ENCODE measurements at regions not wholly inside any gene's neighbourhood (a gene's known extent, or its start where the extent isn't known, plus 50 kb on each side); places are given as distances from the start of the nearest gene placed in this dataset.

DNA sequence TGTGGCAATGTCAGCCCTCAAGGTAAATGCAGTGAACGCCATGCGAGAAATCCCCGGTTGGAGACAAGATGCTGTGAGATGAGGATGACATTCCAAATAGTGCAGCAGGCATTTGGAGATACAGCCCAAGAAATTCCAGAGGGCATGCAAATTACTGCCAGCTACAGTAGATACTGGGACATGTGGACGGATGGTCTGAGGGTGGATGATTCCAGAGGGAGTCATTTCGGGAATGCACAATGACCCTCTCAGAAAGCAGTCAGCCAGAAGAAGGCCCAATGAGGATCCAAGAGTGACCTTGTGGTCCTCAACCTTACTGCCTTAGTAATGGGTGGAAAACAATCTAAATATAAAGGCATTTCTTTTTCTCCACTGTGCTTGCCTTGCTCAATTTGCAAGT lies 111.3 kb downstream of the HNRNPLL start:
- Histone ChIP-seq H3K36me3 (ENCODE audit: insufficient read depth, low read length) (no peaks in the 10 kb centered on the region), H3K9me3 (ENCODE audit: insufficient read depth, low read depth, low read length) (no peaks in the 10 kb centered on the region), H2AFZ (ENCODE audit: low read length) (no peak overlapping the region), H3K79me2 (ENCODE audit: insufficient read depth, low read length) (no peaks in the 10 kb centered on the region), H3F3A (ENCODE audit: low read depth) (no peaks in the 10 kb centered on the region), H3K4me2 (ENCODE audit: low read depth, low read length, poor library complexity, severe bottlenecking) (no peak overlapping the region), H4K20me1 (ENCODE audit: insufficient read depth, low read length, poor library complexity, severe bottlenecking) (no peaks in the 10 kb centered on the region), H3K9me2 (replicated peaks; ENCODE audit: low read depth, low read length) (no peaks in the 10 kb centered on the region), H3K27me3 (ENCODE audit: insufficient read depth, low read length, poor library complexity, severe bottlenecking) (no peaks in the 10 kb centered on the region), H3K4me3 (ENCODE audit: low read length, poor library complexity, severe bottlenecking) (no peak overlapping the region), H3K4me1 (ENCODE audit: insufficient read depth, low read length, poor library complexity, severe bottlenecking) (no peaks in the 10 kb centered on the region), H3K9ac (ENCODE audit: low read depth, low read length, poor library complexity, severe bottlenecking) (no peak overlapping the region)
- no peak for TF ChIP-seq EZH2phosphoT487 (IDR thresholded peaks at IDR 0.05; ENCODE audit: borderline replicate concordance)
- TF ChIP-seq CTCF (conservative IDR thresholded peaks at IDR 0.05; ENCODE audit: low read length): no peak

- Histone ChIP-seq H3K9me3 (ENCODE audit: insufficient read depth, low read depth, low read length) (no peaks in the 10 kb centered on the region), H4K20me1 (ENCODE audit: insufficient read depth, low read length, poor library complexity, severe bottlenecking) (no peaks in the 10 kb centered on the region), H2AFZ (ENCODE audit: low read length) (no peak overlapping the region), H3K79me2 (ENCODE audit: insufficient read depth, low read length) (no peaks in the 10 kb centered on the region), H3F3A (ENCODE audit: low read depth) (no peaks in the 10 kb centered on the region), H3K36me3 (ENCODE audit: insufficient read depth, low read length) (no peaks in the 10 kb centered on the region), H3K9ac (ENCODE audit: low read depth, low read length, poor library complexity, severe bottlenecking) (no peak overlapping the region), H3K9me2 (replicated peaks; ENCODE audit: low read depth, low read length) (no peaks in the 10 kb centered on the region), H3K4me3 (ENCODE audit: low read length, poor library complexity, severe bottlenecking) (no peak overlapping the region), H3K4me2 (ENCODE audit: low read depth, low read length, poor library complexity, severe bottlenecking) (no peak overlapping the region), H3K4me1 (ENCODE audit: insufficient read depth, low read length, poor library complexity, severe bottlenecking) (no peaks in the 10 kb centered on the region), H3K27me3 (ENCODE audit: insufficient read depth, low read length, poor library complexity, severe bottlenecking) (no peaks in the 10 kb centered on the region)
- TF ChIP-seq EZH2phosphoT487 (IDR thresholded peaks at IDR 0.05; ENCODE audit: borderline replicate concordance) (no peak), CTCF (conservative IDR thresholded peaks at IDR 0.05; ENCODE audit: low read length) (no peak)
Measured at GRCh38 chr2:38489846-38490245, 112.8 kb upstream of the ATL2 start.

DNA sequence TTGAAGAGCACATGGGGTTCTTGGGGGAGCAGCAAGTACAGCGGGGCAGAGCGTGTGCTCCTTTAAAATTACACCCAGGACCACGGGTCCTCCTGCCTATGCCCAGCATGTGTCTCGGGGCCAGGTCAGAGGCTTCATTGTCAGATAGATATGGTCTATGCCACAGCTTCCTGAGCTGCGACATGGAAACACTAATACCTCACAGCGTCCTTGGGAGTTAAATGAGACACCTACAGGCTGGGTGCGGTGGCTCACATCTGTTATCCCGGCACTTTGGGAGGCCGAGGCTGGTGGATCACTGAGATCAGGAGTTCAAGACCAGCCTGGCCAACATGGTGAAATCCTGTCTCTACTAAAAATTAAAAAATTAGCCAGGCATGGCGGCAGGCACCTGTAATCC lies 110.8 kb upstream of the ATL2 start:
- TF ChIP-seq CTCF (conservative IDR thresholded peaks at IDR 0.05; ENCODE audit: low read length) (no peak), EZH2phosphoT487 (IDR thresholded peaks at IDR 0.05; ENCODE audit: borderline replicate concordance) (no peak)
- Histone ChIP-seq H3K4me1 (ENCODE audit: insufficient read depth, low read length, poor library complexity, severe bottlenecking) (no peaks in the 10 kb centered on the region), H3K4me2 (ENCODE audit: low read depth, low read length, poor library complexity, severe bottlenecking) (no peak overlapping the region), H3K9ac (ENCODE audit: low read depth, low read length, poor library complexity, severe bottlenecking) (no peak overlapping the region), H4K20me1 (ENCODE audit: insufficient read depth, low read length, poor library complexity, severe bottlenecking) (no peaks in the 10 kb centered on the region), H3K4me3 (ENCODE audit: low read length, poor library complexity, severe bottlenecking) (no peak overlapping the region), H2AFZ (ENCODE audit: low read length) (no peak overlapping the region), H3K36me3 (ENCODE audit: insufficient read depth, low read length) (no peaks in the 10 kb centered on the region), H3F3A (ENCODE audit: low read depth) (no peaks in the 10 kb centered on the region), H3K9me3 (ENCODE audit: insufficient read depth, low read depth, low read length) (no peaks in the 10 kb centered on the region), H3K9me2 (replicated peaks; ENCODE audit: low read depth, low read length) (no peaks in the 10 kb centered on the region), H3K27me3 (ENCODE audit: insufficient read depth, low read length, poor library complexity, severe bottlenecking) (no peaks in the 10 kb centered on the region), H3K79me2 (ENCODE audit: insufficient read depth, low read length) (no peaks in the 10 kb centered on the region)
